ENCODE measurements at regions not wholly inside any gene's neighbourhood (a gene's known extent, or its start where the extent isn't known, plus 50 kb on each side); places are given as distances from the start of the nearest gene placed in this dataset.

GRCh38 chr5:2158767-2159166 is 276.0 kb upstream of the IRX4 start:
- H3K4me3 ChIP-seq (ENCODE audit: low read depth, poor library complexity, severe bottlenecking) = no peak overlapping the region
- intact Hi-C loops (cut with DNase I; ENCODE audit: low total_unique reads) = no loop called here
- WGBS, 2 donors = 57 to 63% methylated on average over 9 of the region's 9 CpGs
- TF ChIP-seq, protein P1, sequence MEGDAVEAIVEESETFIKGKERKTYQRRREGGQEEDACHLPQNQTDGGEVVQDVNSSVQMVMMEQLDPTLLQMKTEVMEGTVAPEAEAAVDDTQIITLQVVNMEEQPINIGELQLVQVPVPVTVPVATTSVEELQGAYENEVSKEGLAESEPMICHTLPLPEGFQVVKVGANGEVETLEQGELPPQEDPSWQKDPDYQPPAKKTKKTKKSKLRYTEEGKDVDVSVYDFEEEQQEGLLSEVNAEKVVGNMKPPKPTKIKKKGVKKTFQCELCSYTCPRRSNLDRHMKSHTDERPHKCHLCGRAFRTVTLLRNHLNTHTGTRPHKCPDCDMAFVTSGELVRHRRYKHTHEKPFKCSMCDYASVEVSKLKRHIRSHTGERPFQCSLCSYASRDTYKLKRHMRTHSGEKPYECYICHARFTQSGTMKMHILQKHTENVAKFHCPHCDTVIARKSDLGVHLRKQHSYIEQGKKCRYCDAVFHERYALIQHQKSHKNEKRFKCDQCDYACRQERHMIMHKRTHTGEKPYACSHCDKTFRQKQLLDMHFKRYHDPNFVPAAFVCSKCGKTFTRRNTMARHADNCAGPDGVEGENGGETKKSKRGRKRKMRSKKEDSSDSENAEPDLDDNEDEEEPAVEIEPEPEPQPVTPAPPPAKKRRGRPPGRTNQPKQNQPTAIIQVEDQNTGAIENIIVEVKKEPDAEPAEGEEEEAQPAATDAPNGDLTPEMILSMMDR (IDR thresholded peaks at IDR 0.05) = no peak
- no peak for TF ChIP-seq POLR2A (IDR thresholded peaks at IDR 0.05)
- DNase-seq (ENCODE audit: low spot score in 2 of 2) = no peak

GRCh38 chr5:2158109-2158508 is 275.4 kb upstream of the IRX4 start:
- WGBS, 2 donors = 48 to 60% methylated on average over 5 of the region's 5 CpGs
- TF ChIP-seq, protein P1 (IDR thresholded peaks at IDR 0.05) = no peak
- no peak for TF ChIP-seq POLR2A (IDR thresholded peaks at IDR 0.05)
- H3K4me3 ChIP-seq (ENCODE audit: low read depth, poor library complexity, severe bottlenecking) = no peak overlapping the region
- intact Hi-C loops (cut with DNase I; ENCODE audit: low total_unique reads) = no loop called here
- DNase-seq (ENCODE audit: low spot score in 2 of 2) = no peak

GRCh38 chr5:2157372-2157771 is 274.6 kb upstream of the IRX4 start:
- DNase-seq (ENCODE audit: low spot score in 2 of 2) = peak in 1 of 2 donors; percentile 56
- 28 to 31% methylated on average over 9 of the region's 9 CpGs for WGBS, 2 donors
- intact Hi-C loops (cut with DNase I; ENCODE audit: low total_unique reads) = no loop called here
- TF ChIP-seq, protein P1 (IDR thresholded peaks at IDR 0.05) = no peak
- no peak overlapping the region for H3K4me3 ChIP-seq (ENCODE audit: low read depth, poor library complexity, severe bottlenecking)

DNA sequence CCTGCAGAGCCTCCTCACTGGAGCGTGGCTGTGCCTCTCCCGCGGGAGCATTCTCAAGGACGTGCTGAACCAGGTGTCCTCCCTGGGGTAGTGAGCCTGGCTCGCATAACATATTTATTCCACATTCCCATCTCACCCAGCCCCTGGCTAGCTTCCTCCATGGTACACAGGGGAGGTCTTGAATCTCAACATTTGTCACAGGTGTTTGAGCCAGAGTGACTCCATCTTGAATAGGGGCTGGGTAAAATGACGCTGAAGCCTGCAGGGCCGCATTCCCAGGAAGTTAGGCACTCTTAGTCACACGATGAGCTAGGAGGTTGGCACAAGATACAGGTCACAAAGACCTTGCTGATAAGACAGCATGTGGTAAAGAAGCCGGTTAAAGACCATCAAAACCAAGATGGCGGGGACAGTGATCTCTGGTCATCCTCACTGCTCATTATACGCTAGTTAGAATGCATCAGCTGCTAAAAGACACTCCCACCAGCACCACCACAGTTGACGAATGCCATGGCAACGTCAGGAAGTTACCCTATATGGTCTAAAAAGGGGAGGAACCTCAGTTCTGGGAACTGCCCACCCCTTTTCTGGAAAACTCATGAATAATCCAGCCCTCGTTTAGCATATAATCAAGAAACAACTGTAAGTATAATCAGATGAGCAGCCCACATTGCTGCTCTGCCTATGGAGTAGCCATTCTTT is 273.8 kb upstream of the IRX4 start:
- H3K4me3 ChIP-seq (ENCODE audit: low read depth, poor library complexity, severe bottlenecking) = no peak overlapping the region
- no peak for DNase-seq (ENCODE audit: low spot score in 2 of 2)
- intact Hi-C loops (cut with DNase I; ENCODE audit: low total_unique reads) = no loop called here
- no peak for TF ChIP-seq POLR2A (IDR thresholded peaks at IDR 0.05)
- TF ChIP-seq, protein P1 (IDR thresholded peaks at IDR 0.05) = no peak
- 82 to 85% methylated on average over 14 of the region's 14 CpGs for WGBS, 2 donors

GRCh38 chr5:2155556-2155955 is 272.8 kb upstream of the IRX4 start:
- DNase-seq (ENCODE audit: low spot score in 2 of 2) = no peak
- H3K4me3 ChIP-seq (ENCODE audit: low read depth, poor library complexity, severe bottlenecking) = no peak overlapping the region
- intact Hi-C loops (cut with DNase I; ENCODE audit: low total_unique reads) = no loop called here
- WGBS, 2 donors = 90% methylated on average over 18 of the region's 18 CpGs
- TF ChIP-seq, protein P1 (IDR thresholded peaks at IDR 0.05) = no peak
- TF ChIP-seq POLR2A (IDR thresholded peaks at IDR 0.05) = no peak

DNA sequence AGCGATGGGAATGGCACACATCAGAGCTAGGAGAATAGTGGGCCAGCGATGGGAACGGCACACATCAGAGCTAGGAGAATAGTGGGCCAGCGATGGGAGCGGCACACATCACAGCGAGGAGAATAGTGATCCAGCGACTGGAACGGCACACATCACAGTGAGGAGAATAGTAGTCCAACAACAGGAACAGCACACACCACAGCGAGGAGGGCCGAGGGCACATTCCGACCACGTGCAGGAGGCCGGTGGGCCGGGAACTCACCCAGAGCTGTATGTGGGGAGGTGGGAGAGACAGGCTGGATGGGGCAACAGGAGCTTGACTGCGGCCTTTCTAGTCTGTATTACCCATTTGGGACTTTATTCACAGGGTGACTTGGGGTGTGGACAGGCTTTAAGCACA is 271.1 kb upstream of the IRX4 start:
- TF ChIP-seq, protein P1 (IDR thresholded peaks at IDR 0.05) = no peak
- TF ChIP-seq POLR2A (IDR thresholded peaks at IDR 0.05) = no peak
- 92 to 93% methylated on average over 15 of the region's 15 CpGs for WGBS, 2 donors
- no peak for DNase-seq (ENCODE audit: low spot score in 2 of 2)
- H3K4me3 ChIP-seq (ENCODE audit: low read depth, poor library complexity, severe bottlenecking) = no peak overlapping the region
- intact Hi-C loops (cut with DNase I; ENCODE audit: low total_unique reads) = no loop called here

Measured in lower leg skin (tissue), 4 donors.